ENCODE measurements at regions not wholly inside any gene's neighbourhood (a gene's known extent, or its start where the extent isn't known, plus 50 kb on each side); places are given as distances from the start of the nearest gene placed in this dataset.

DNA sequence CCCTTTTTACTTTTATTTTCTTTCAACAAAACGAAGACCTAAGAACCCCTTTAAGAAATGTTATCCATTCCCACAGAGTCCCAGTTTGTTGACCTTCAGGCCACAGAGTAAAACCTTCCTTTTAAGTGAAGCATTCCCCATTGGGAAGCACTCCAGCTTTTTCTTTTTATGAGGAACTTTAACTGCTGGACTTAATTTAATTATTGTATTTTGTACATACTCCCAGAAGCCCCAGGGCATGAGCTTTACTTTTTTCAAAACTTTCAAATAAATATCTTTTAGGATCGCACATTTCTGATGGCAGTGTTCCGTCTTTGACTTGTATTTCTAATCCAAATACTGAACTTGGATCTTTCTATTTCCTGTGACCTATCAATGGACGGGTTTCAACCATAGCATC lies 68.9 kb downstream of the ZIC5 start:
- H3K4me3 ChIP-seq (ENCODE audit: low read length), result no peak overlapping the region
- no peak for DNase-seq (ENCODE audit: low read depth)

GRCh38 chr13:99900960-99901359 lies 70.6 kb downstream of the ZIC5 start:
- H3K9ac ChIP-seq (ENCODE audit: low read length), result no peak overlapping the region
- H3K4me3 ChIP-seq (ENCODE audit: low read length), result no peak overlapping the region
- DNase-seq (ENCODE audit: low read depth), result no peak
- no peaks in the 10 kb centered on the region for H3K36me3 ChIP-seq (ENCODE audit: control insufficient read depth, insufficient read depth, low read length, severe bottlenecking)
- peaks cover 62% of the 10 kb centered on the region for H3K27me3 ChIP-seq (replicated peaks; ENCODE audit: control insufficient read depth, insufficient read depth, low read length)
- H3K9me3 ChIP-seq (ENCODE audit: control insufficient read depth, low read length), result peaks cover 3% of the 10 kb centered on the region
- H3K4me1 ChIP-seq (ENCODE audit: control insufficient read depth, insufficient read depth, low read length), result no peaks in the 10 kb centered on the region

More for the DNA sequence above, 68.9 kb downstream of the ZIC5 start:
- H3K27me3 ChIP-seq (replicated peaks; ENCODE audit: control insufficient read depth, insufficient read depth, low read length), result peaks cover 46% of the 10 kb centered on the region
- no peak overlapping the region for H3K9ac ChIP-seq (ENCODE audit: low read length)
- no peaks in the 10 kb centered on the region for H3K4me1 ChIP-seq (ENCODE audit: control insufficient read depth, insufficient read depth, low read length)
- no peaks in the 10 kb centered on the region for H3K9me3 ChIP-seq (ENCODE audit: control insufficient read depth, low read length)
- no peaks in the 10 kb centered on the region for H3K36me3 ChIP-seq (ENCODE audit: control insufficient read depth, insufficient read depth, low read length, severe bottlenecking)

- Histone ChIP-seq H3K4me1 (ENCODE audit: control insufficient read depth, insufficient read depth, low read length) (peaks cover 3% of the 10 kb centered on the region), H3K36me3 (ENCODE audit: control insufficient read depth, insufficient read depth, low read length, severe bottlenecking) (no peaks in the 10 kb centered on the region), H3K9ac (ENCODE audit: low read length) (no peak overlapping the region), H3K27me3 (replicated peaks; ENCODE audit: control insufficient read depth, insufficient read depth, low read length) (peaks cover 80% of the 10 kb centered on the region), H3K9me3 (ENCODE audit: control insufficient read depth, low read length) (peaks cover 3% of the 10 kb centered on the region), H3K4me3 (ENCODE audit: low read length) (no peak overlapping the region)
- no peak for DNase-seq (ENCODE audit: low read depth)
Observed at GRCh38 chr13:99898421-99898820, 73.1 kb downstream of the ZIC5 start.

GRCh38 chr13:99897076-99897440 lies 74.5 kb downstream of the ZIC5 start:
- DNase-seq (ENCODE audit: low read depth), result no peak
- no peaks in the 10 kb centered on the region for H3K36me3 ChIP-seq (ENCODE audit: control insufficient read depth, insufficient read depth, low read length, severe bottlenecking)
- H3K4me3 ChIP-seq (ENCODE audit: low read length), result no peak overlapping the region
- H3K9me3 ChIP-seq (ENCODE audit: control insufficient read depth, low read length), result peaks cover 3% of the 10 kb centered on the region
- no peak overlapping the region for H3K9ac ChIP-seq (ENCODE audit: low read length)
- H3K4me1 ChIP-seq (ENCODE audit: control insufficient read depth, insufficient read depth, low read length), result peaks cover 3% of the 10 kb centered on the region
- H3K27me3 ChIP-seq (replicated peaks; ENCODE audit: control insufficient read depth, insufficient read depth, low read length), result peaks cover 72% of the 10 kb centered on the region

- Histone ChIP-seq H3K36me3 (ENCODE audit: control insufficient read depth, insufficient read depth, low read length, severe bottlenecking) (no peaks in the 10 kb centered on the region), H3K27me3 (replicated peaks; ENCODE audit: control insufficient read depth, insufficient read depth, low read length) (peaks cover 70% of the 10 kb centered on the region), H3K9me3 (ENCODE audit: control insufficient read depth, low read length) (peaks cover 3% of the 10 kb centered on the region), H3K4me1 (ENCODE audit: control insufficient read depth, insufficient read depth, low read length) (peaks cover 3% of the 10 kb centered on the region), H3K4me3 (ENCODE audit: low read length) (no peak overlapping the region), H3K9ac (ENCODE audit: low read length) (no peak overlapping the region)
- DNase-seq (ENCODE audit: low read depth), result no peak
Observed at GRCh38 chr13:99896369-99897075, 75.0 kb downstream of the ZIC5 start.

DNA sequence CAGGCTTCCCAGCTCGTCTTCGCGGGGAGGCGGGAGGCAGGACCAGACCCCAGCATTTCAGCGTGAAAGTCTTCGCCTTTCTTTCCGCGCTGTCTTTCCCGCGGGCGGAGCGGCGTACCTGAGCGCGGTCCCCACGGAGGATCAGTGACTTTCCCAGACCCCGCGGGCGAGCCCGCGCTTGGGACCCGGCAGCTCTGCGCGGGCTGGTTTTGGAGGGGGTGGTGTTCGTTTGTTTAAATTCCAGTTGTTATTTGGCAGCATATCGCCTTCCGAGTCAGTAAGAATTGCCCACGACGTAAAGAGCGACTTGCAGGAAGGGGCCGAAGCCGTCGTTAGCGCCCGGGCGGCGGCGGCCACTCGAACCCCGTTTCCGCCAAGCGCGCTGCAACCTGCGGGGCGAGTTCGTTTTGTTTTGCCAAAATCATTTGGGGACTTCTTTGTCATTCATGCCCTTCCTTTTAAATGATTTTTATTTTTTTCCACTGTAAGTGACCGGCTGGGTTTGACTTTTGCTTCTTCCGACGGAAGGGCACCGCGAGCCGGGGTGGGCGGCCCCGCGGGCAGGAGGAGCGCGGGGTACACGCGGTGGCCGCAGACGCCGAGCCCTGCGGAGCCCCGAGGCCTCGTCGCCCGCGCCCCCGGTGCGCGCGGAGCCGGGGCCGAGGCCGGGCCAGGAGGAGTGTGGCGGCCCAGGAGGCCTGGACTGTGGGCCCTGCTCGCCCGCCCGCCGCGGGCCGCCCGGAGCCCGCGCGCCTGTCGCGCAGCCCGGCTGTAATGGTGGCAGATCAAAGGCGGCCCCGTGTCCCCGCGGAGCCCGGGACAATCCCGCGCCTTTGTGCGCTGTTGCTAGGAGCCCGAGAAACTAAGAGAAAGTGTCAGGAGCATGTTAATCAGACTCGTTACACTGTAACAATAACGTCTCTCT lies 75.9 kb downstream of the ZIC5 start:
- Histone ChIP-seq H3K36me3 (ENCODE audit: control insufficient read depth, insufficient read depth, low read length, severe bottlenecking) (no peaks in the 10 kb centered on the region), H3K4me1 (ENCODE audit: control insufficient read depth, insufficient read depth, low read length) (peaks cover 3% of the 10 kb centered on the region), H3K9me3 (ENCODE audit: control insufficient read depth, low read length) (peaks cover 3% of the 10 kb centered on the region), H3K9ac (ENCODE audit: low read length) (no peak overlapping the region), H3K27me3 (replicated peaks; ENCODE audit: control insufficient read depth, insufficient read depth, low read length) (peaks cover 73% of the 10 kb centered on the region), H3K4me3 (ENCODE audit: low read length) (peak overlapping the region; percentile 71)
- DNase-seq (ENCODE audit: low read depth), result no peak

GRCh38 chr13:99894840-99895443 lies 76.6 kb downstream of the ZIC5 start:
- Histone ChIP-seq H3K4me1 (ENCODE audit: control insufficient read depth, insufficient read depth, low read length) (peaks cover 3% of the 10 kb centered on the region), H3K36me3 (ENCODE audit: control insufficient read depth, insufficient read depth, low read length, severe bottlenecking) (no peaks in the 10 kb centered on the region), H3K9me3 (ENCODE audit: control insufficient read depth, low read length) (peaks cover 3% of the 10 kb centered on the region), H3K27me3 (replicated peaks; ENCODE audit: control insufficient read depth, insufficient read depth, low read length) (peaks cover 71% of the 10 kb centered on the region), H3K9ac (ENCODE audit: low read length) (no peak overlapping the region), H3K4me3 (ENCODE audit: low read length) (peak overlapping the region; percentile 71)
- DNase-seq (ENCODE audit: low read depth), result peak; percentile 11

DNA sequence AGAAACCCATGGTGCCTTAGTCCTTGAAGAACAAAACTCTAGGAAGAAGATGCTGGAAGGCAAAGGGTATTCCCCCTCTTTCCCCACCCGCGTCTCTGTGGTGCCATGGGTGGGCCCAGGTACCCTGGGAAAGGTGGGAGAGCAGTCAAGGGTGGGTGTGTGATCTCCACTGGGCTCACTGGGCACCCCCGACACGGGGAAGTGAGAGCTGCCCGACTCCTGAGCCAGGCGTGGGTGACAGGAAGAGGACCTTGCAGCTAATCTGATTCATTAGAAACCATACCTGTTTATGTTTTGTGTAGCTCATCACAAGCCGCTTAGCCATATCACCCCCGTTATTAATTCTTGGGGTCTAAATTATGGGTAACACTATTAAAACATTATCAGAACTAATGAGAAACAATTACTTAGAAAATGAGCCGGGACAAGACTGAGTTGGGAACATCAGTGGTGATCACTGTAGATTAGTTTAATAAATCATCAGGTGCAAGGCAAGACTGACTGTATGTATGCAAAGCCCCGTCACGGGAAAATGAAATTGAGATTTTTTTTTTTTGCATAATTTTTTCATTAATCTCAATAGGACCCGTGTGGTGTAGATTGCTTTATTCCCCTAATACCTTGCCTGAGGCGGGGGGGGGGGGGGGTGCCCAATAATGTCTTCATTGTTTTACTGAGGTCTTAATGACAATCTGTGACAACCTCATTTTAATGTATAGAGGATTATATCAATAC lies 77.3 kb downstream of the ZIC5 start:
- peaks cover 3% of the 10 kb centered on the region for H3K9me3 ChIP-seq (ENCODE audit: control insufficient read depth, low read length)
- no peak overlapping the region for H3K9ac ChIP-seq (ENCODE audit: low read length)
- no peak overlapping the region for H3K4me3 ChIP-seq (ENCODE audit: low read length)
- DNase-seq (ENCODE audit: low read depth), result no peak
- peaks cover 75% of the 10 kb centered on the region for H3K27me3 ChIP-seq (replicated peaks; ENCODE audit: control insufficient read depth, insufficient read depth, low read length)
- H3K36me3 ChIP-seq (ENCODE audit: control insufficient read depth, insufficient read depth, low read length, severe bottlenecking), result no peaks in the 10 kb centered on the region
- peaks cover 3% of the 10 kb centered on the region for H3K4me1 ChIP-seq (ENCODE audit: control insufficient read depth, insufficient read depth, low read length)

GRCh38 chr13:99893567-99893966 lies 78.0 kb downstream of the ZIC5 start:
- Histone ChIP-seq H3K9me3 (ENCODE audit: control insufficient read depth, low read length) (peaks cover 3% of the 10 kb centered on the region), H3K27me3 (replicated peaks; ENCODE audit: control insufficient read depth, insufficient read depth, low read length) (peaks cover 74% of the 10 kb centered on the region), H3K4me3 (ENCODE audit: low read length) (no peak overlapping the region), H3K9ac (ENCODE audit: low read length) (no peak overlapping the region), H3K36me3 (ENCODE audit: control insufficient read depth, insufficient read depth, low read length, severe bottlenecking) (no peaks in the 10 kb centered on the region), H3K4me1 (ENCODE audit: control insufficient read depth, insufficient read depth, low read length) (peaks cover 3% of the 10 kb centered on the region)
- no peak for DNase-seq (ENCODE audit: low read depth)

DNA sequence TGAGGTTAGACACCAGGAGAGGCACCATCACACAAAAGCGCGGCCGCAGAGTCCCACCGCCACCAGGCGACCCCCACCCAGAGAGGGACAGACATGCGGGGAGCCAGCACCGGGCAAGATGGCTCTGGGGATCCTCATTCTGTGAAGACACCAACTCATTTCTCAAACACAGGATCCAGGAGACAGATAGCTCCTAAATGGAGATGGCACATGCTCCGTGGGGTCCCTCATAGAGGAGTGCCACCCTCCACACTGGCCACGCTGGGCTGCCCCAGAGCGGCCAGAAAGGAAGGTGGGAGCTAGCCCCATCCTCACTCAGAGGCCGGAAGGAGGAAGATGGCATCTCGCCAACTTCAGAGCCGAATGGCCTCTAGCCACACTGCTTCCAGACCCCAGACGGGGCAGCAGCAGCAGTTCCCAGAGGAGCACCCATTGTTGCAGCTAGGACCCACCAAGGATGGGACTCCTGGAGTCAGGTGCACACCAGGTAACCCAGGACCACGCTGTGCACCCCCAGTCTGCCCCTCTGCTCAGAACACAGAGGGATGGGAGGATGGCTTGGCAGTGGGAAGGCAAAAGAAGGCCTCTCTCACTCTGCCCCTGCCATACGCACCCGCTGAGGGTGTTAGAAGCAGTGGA lies 78.6 kb downstream of the ZIC5 start:
- Histone ChIP-seq H3K4me1 (ENCODE audit: control insufficient read depth, insufficient read depth, low read length) (peaks cover 3% of the 10 kb centered on the region), H3K4me3 (ENCODE audit: low read length) (no peak overlapping the region), H3K9me3 (ENCODE audit: control insufficient read depth, low read length) (peaks cover 3% of the 10 kb centered on the region), H3K27me3 (replicated peaks; ENCODE audit: control insufficient read depth, insufficient read depth, low read length) (peaks cover 71% of the 10 kb centered on the region), H3K9ac (ENCODE audit: low read length) (no peak overlapping the region), H3K36me3 (ENCODE audit: control insufficient read depth, insufficient read depth, low read length, severe bottlenecking) (no peaks in the 10 kb centered on the region)
- DNase-seq (ENCODE audit: low read depth), result no peak

Measured in adipocyte (in vitro differentiated cells).